HUES6 (cell line): ENCODE measurements at regions not wholly inside any gene's neighbourhood (a gene's known extent, or its start where the extent isn't known, plus 50 kb on each side); places are given as distances from the start of the nearest gene placed in this dataset.
"Not testable (repeated sequence)": the region's sequence is repeated elsewhere in the genome, so short reads cannot be mapped to it uniquely, and the experiment has no call there.

ENCODE experiments used
- H3K27ac ChIP-seq: 2 replicates; pipeline ENCODE4 v1.7.0; 2013; ENCODE audit warnings: low read depth, mild to moderate bottlenecking, low read length, inconsistent platforms
- H3K27me3 ChIP-seq: 2 replicates; pipeline ENCODE4 v1.6.1; 2013; ENCODE audit warnings: low read length; ENCODE audit not compliant: control insufficient read depth, insufficient read depth
- H3K36me3 ChIP-seq: 2 replicates; pipeline ENCODE4 v1.6.1; 2013; ENCODE audit warnings: low read length; ENCODE audit not compliant: control insufficient read depth, insufficient read depth
- H3K4me1 ChIP-seq: 2 replicates; pipeline ENCODE4 v1.6.1; 2013; ENCODE audit warnings: low read length; ENCODE audit not compliant: control insufficient read depth, insufficient read depth
- H3K4me3 ChIP-seq: 2 replicates; pipeline ENCODE4 v1.5.1; 2013; ENCODE audit warnings: low read depth, low read length
- H3K9ac ChIP-seq: one replicate; pipeline ENCODE4 v1.6.1; 2013; ENCODE audit warnings: mild to moderate bottlenecking, low read length
- H3K9me3 ChIP-seq: 2 replicates; pipeline ENCODE4 v1.6.1; 2013; ENCODE audit warnings: low read depth, low read length; ENCODE audit not compliant: control insufficient read depth, insufficient read depth

DNA sequence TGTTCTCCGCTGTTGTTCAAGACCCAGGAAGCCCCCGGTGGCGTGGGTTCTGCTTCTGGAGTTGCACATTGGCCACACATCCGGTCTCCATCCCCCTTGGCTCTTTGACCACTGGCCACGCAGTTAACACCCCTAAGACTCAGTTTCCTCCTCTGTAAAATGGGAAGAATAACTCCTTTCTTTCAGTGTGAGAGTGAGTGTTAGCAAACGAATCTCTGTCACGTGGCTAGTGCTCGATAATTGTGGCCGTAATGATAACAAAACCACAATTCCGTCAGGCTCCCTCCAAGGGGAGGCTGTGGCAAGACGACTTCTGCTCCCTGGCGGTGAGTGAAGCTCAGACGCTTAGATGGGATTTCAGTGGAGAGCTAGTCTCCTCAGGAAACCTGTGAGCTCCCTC, 315.2 kb upstream of the B3GAT1 start:
- Histone ChIP-seq H3K36me3 (no peaks in the 10 kb centered on the region), H3K4me1 (peaks cover 22% of the 10 kb centered on the region), H3K27ac (no peak overlapping the region), H3K9me3 (no peaks in the 10 kb centered on the region), H3K4me3 (no peak overlapping the region), H3K27me3 (no peaks in the 10 kb centered on the region), H3K9ac (no peak overlapping the region)

DNA sequence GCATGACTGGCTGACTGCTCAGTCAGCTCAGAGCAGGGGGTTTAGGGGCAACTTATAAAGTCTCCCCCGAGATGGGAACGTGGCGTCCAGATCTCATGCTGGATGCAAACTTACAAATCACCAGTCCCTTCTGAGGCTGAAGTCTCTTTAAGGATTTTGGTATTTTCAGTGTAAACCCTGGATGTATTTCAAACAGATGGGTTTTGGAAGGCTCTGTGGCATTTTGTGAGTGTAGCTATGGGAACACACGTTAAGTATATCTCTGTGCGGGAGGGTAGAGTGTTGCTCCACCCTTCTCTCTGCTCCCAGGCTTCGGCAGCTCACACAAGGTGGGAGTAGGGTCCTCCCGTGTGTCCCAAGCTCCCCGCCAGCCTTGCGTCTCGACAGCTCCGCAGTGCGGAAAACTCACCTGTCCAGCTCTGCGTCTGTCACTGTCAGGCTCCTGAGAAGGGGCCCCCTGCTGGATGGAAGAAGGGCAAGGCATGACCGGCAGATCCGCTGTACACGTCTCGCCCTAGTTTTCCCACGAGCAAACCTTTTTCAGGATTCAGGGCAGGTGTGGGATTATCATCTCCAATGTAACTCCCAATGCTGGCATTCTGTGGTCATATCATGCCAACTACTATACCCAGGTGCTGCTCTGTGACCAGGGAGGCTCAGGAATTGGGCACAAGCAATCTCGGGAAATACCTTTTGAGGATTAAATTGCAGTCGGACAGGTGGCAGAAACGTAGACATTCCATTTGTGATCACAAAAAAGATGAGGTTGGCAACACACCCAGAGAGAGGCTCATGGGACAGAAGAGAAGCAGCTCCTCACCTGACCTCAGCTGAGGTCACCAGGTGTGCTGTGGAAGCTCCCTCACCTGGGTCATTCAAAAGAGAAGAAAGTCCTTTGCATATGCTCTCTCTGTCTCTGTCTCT, 313.9 kb upstream of the B3GAT1 start:
- no peak overlapping the region for H3K9ac ChIP-seq

DNA sequence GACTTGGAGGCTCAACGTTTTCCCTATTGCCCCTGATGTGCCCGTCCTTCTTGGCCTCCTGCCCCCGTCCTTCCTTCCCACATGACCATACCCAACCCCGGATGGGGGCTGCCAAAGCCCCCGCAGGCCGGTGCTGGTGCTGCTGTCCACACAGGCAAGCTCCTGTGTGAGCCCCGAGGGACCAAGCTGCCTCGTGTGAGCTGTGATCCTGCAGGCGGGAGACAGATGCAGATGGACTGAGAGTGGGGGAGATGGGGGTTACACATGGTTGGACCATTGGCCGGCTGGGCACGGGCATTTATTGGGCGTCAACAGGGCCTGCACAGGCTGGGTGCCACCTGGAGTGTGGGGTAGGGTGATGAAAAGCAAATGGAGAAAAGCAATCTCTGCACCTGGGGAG, 313.2 kb upstream of the B3GAT1 start:
- no peaks in the 10 kb centered on the region for H3K27me3 ChIP-seq
- no peak overlapping the region for H3K27ac ChIP-seq
- H3K9me3 ChIP-seq, result no peaks in the 10 kb centered on the region
- no peaks in the 10 kb centered on the region for H3K36me3 ChIP-seq
- no peak overlapping the region for H3K9ac ChIP-seq
- peaks cover 3% of the 10 kb centered on the region for H3K4me1 ChIP-seq
- no peak overlapping the region for H3K4me3 ChIP-seq

More for the DNA sequence above, 313.9 kb upstream of the B3GAT1 start:
- Histone ChIP-seq H3K36me3 (no peaks in the 10 kb centered on the region), H3K27me3 (no peaks in the 10 kb centered on the region), H3K4me3 (no peak overlapping the region), H3K9me3 (no peaks in the 10 kb centered on the region), H3K27ac (no peak overlapping the region), H3K4me1 (peaks cover 11% of the 10 kb centered on the region)

DNA sequence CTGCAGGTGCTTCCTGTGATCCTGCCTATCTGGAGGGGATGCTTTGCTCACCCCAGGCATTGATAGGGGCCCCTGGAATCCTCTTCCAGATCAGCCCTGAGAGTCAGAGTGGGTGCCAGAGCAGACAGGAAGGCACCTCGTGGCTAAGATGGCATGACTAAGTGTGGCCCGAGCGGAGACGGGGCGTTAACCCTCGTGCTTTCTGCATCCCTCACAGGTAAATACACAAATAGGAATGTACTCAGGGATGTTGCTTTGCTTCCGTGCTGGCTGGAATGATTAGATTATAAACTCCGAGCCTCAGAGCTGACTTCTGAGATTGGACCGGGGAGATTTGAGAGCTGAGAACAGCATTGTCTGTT, 312.7 kb upstream of the B3GAT1 start:
- Histone ChIP-seq H3K4me1 (no peaks in the 10 kb centered on the region), H3K9ac (no peak overlapping the region), H3K9me3 (no peaks in the 10 kb centered on the region), H3K36me3 (no peaks in the 10 kb centered on the region), H3K27ac (no peak overlapping the region), H3K4me3 (no peak overlapping the region), H3K27me3 (no peaks in the 10 kb centered on the region)

DNA sequence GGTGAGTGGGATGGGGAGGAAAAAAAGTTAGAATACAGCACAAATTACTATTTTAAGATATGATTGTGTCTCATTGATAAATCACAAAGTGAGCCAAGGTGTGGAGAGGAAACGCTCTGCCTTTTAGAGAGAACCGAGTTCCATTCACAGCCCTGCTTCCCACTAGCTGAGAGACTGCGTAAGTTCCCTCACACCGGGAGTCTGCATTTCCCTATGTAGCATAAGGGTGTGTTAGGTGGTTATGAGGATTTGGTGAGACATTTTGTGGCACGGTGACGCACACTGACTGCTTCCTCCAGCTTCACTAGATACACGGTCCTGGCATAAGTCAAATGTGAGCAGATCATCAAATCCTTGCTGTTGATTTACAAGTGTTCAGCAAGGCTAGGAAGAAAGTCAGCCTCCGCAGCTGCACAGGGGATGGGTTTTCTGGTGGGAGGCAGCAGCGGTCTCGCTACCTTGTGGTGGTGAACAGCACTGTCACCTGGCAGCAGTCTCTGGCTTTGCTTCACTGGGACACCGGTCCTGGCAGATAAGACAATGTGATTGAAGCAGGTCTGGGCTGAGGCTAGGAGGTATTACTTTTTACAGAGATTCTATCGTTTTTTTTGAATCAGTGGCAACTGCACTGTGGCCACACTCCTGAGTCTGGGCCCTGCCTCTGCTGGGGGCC, 312.2 kb upstream of the B3GAT1 start:
- Histone ChIP-seq H3K4me1 (no peaks in the 10 kb centered on the region), H3K9ac (no peak overlapping the region), H3K36me3 (no peaks in the 10 kb centered on the region), H3K4me3 (no peak overlapping the region), H3K27me3 (no peaks in the 10 kb centered on the region), H3K27ac (no peak overlapping the region), H3K9me3 (no peaks in the 10 kb centered on the region)

DNA sequence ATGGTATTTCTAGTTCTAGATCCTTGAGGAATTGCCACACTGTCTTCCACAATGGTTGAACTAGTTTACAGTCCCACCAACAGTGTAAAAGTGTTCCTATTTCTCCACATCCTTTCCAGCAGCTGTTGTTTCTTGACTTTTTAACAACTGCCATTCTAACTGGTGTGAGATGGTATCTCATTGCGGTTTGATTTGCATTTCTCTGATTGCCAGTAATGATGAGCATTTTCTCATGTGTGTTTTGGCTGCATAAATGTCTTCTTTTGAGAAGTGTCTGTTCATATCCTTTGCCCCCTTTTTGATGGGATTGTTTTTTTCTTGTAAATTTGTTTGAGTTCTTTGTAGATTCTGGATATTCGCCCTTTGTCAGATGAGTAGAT, 308.6 kb upstream of the B3GAT1 start:
- H3K27ac ChIP-seq, H3K27me3 ChIP-seq, H3K36me3 ChIP-seq, H3K9me3 ChIP-seq, H3K9ac ChIP-seq, H3K4me1 ChIP-seq, H3K4me3 ChIP-seq: not testable (repeated sequence)

DNA sequence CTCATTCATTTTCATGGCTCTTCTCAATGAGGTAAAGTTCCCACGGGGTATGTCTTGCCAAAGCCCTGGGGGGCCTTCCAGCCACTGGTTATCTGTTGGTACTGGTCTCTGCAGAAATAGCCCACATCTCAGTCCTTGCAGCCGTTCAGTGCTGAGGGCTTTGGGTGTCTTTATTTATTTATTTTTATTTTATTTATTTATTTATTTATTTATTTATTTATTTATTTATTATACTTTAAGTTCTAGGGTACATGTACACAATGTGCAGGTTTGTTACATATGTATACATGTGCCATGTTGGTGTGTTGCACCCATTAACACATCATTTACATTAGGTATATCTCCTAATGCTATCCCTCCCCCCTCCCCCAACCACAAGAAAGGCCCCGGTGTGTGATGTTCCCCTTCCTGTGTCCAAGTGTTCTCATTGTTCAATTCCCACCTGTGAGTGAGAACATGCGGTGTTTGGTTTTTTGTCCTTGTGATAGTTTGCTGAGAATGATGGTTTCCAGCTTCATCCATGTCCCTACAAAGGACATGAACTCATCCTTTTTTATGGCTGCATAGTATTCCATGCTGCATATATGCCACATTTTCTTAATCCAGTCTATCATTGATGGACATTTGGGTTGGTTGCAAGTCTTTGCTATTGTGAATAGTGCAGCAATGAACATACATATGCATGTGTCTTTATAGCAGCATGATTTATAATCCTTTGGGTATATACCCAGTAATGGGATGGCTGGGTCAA, 308.1 kb upstream of the B3GAT1 start:
- not testable (repeated sequence) for H3K27me3 ChIP-seq, H3K4me1 ChIP-seq, H3K27ac ChIP-seq, H3K4me3 ChIP-seq, H3K9me3 ChIP-seq, H3K9ac ChIP-seq, H3K36me3 ChIP-seq

DNA sequence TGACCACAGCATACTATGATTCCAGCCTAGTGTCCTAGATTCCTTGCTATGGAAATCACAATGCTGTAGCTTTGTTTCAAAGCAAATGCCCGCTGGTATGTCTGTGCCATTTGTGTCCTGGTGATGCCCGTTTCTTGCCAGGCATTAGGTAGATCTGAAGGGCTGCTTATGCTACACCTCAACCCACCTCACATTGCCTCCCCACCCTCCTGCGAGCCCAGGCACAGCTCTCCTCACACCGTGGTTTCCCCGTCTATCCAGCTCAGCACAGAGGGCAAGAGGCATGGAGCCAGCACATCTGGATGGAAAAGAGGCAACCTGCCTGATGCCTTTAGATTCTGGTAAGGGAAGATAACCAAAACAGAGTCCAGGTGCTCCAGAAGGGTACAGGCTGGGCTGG, 307.4 kb upstream of the B3GAT1 start:
- no peak overlapping the region for H3K4me3 ChIP-seq
- no peaks in the 10 kb centered on the region for H3K4me1 ChIP-seq
- H3K27ac ChIP-seq, result no peak overlapping the region
- 0 out of 2 replicates have a peak, but pooled peaks cover 9% of the 10 kb centered on the region for H3K27me3 ChIP-seq
- no peaks in the 10 kb centered on the region for H3K36me3 ChIP-seq
- H3K9me3 ChIP-seq, result no peaks in the 10 kb centered on the region
- H3K9ac ChIP-seq, result no peak overlapping the region

DNA sequence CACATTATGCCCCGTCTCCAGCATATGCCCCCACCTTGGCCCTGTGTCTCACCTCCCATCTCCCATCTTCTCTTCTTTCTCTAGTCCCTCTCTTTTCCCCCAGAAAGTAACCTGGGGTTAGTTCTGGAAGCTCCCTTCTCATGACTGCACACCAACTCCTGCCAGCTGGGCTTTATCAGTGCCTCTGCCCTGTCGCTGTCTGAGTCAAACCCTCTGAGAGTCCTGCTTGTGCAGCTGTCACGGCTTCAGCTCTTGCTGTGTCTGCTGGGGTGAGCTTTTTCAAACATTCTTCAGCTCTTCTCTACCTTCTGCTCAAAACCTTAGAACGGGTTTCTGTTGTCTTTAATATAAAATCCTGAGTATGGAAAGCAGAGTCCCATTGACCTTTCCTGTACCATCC, 304.5 kb upstream of the B3GAT1 start:
- H3K36me3 ChIP-seq, result no peaks in the 10 kb centered on the region
- no peaks in the 10 kb centered on the region for H3K9me3 ChIP-seq
- H3K27me3 ChIP-seq, result 0 out of 2 replicates have a peak, but pooled peaks cover 9% of the 10 kb centered on the region

DNA sequence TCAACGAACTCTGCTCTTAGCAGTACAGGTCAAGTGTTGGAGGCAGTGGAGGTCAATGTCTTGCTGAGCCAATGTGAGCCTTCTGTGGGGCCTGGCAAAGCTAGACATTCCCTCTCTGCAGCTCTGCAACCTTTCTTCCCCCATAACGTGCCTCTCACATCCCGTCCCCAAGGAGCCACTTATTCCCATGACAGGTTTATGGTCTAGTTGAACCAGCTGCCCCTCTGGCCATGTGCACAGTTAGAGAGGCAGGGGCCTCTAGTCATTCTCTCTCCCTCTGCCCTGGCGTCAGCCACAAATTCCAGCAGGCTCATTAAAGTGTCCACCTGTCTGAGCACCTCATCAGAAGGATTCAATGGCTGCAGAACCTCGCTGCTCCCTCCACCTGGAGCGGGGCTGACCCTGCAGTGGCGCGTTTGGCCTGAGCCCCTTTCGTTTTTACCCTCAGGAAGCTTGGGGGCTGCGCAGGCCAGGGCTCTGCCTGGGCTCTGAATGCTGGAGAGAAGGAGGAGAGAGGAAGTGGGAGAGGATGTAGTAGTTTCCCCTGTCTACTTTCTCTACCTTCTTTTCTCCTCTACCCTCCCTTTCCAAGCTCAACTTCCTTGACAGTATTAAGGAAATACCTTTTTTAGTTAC, 302.1 kb upstream of the B3GAT1 start:
- H3K36me3 ChIP-seq, result no peaks in the 10 kb centered on the region

More for the DNA sequence above, 304.5 kb upstream of the B3GAT1 start:
- H3K4me3 ChIP-seq, result no peak overlapping the region
- H3K27ac ChIP-seq, result no peak overlapping the region
- no peak overlapping the region for H3K9ac ChIP-seq
- H3K4me1 ChIP-seq, result no peaks in the 10 kb centered on the region

More for the DNA sequence above, 302.1 kb upstream of the B3GAT1 start:
- no peak overlapping the region for H3K27ac ChIP-seq
- no peak overlapping the region for H3K9ac ChIP-seq
- no peak overlapping the region for H3K4me3 ChIP-seq
- 0 out of 2 replicates have a peak, but pooled peaks cover 9% of the 10 kb centered on the region for H3K27me3 ChIP-seq
- H3K4me1 ChIP-seq, result no peaks in the 10 kb centered on the region
- no peaks in the 10 kb centered on the region for H3K9me3 ChIP-seq
